Transverse colon (tissue), 4 donors: ENCODE measurements at regions not wholly inside any gene's neighbourhood (a gene's known extent, or its start where the extent isn't known, plus 50 kb on each side); places are given as distances from the start of the nearest gene placed in this dataset.

Source experiments
- DNase-seq: peaks from one replicate; pipeline ENCODE4 v3.0.0-alpha.2; 2019
- H3K27ac ChIP-seq, 4 donors: fragments of 200-600 bp; sonication (generic); 2 replicates each; pipeline ENCODE4 v1.5.1; 2016 to 2018; ENCODE audit warnings: inconsistent platforms in 4 of 4
- H3K27me3 ChIP-seq: fragments of 200-600 bp; sonication (generic); 2 replicates; pipeline ENCODE4 v1.5.1; 2017; ENCODE audit warnings: inconsistent platforms
- H3K36me3 ChIP-seq, 4 donors: fragments of 200-600 bp; sonication (generic); 2 replicates each; pipeline ENCODE4 v1.5.1; 2017 to 2019; ENCODE audit warnings: inconsistent platforms in 4 of 4
- H3K4me1 ChIP-seq, 4 donors: fragments of 200-600 bp; sonication (generic); 2 replicates each; pipeline ENCODE4 v1.5.1; 2017 to 2020; ENCODE audit warnings: inconsistent platforms in 4 of 4
- H3K4me3 ChIP-seq, 4 donors: fragments of 200-600 bp; sonication (generic); 1 replicate in 1 of 4; 2 replicates in 3 of 4; pipeline versions ENCODE4 v1.5.1 to v1.6.1; 2017 to 2019; ENCODE audit warnings: inconsistent platforms in 4 of 4
- H3K9me3 ChIP-seq, 2 donors: fragments of 200-600 bp; sonication (generic); 2 replicates each; pipeline ENCODE4 v1.5.1; 2017 to 2019; ENCODE audit warnings: inconsistent platforms in 2 of 2
- EP300 ChIP-seq: sonication (generic); formaldehyde crosslinking; IDR thresholded peaks from one replicate; pipeline ENCODE4 v1.6.1; 2017; ENCODE audit warnings: antibody characterized with exemption, low read depth
- POLR2A ChIP-seq: fragments of 450-650 bp; IDR thresholded peaks from one replicate; pipeline ENCODE4 v1.6.1; 2016; ENCODE audit warnings: antibody characterized with exemption, mild to moderate bottlenecking, moderate library complexity
- POLR2AphosphoS5 ChIP-seq, 3 donors: sonication (generic); formaldehyde crosslinking; IDR thresholded peaks; one replicate each; pipeline ENCODE4 v1.6.1; 2016; ENCODE audit warnings: antibody characterized with exemption in 3 of 3
- WGBS, 2 donors: methylation state at CpG; one replicate each; pipeline ENCODE4 v1.1.5; 2018; ENCODE audit warnings: low coverage in 1 of 2; 5-methylcytosine and 5-hydroxymethylcytosine counted together
- in situ Hi-C, 4 donors: fragments of 200-750 bp; cut with MboI; loops; one replicate each; pipeline versions ENCODE4 v1.15.0 to v1.15.1; 2017; ENCODE audit warnings: low sequenced_read_pairs in 3 of 4, low pct_ligation_motif_present in 1 of 4, low pct_unique_long_range_greater_than_20kb in 1 of 4
- intact Hi-C: fragments of 100-400 bp; cut with DNase I; formaldehyde crosslinking; loops from one replicate; pipeline ENCODE4 v1.15.1; 2023; ENCODE audit warnings: low total_unique reads
- TF ChIP-seq, protein P1 (sequence below), 5 experiments: fragments of 200-600 bp in 3 of 5; fragments of 450-650 bp in 2 of 5; sonication (generic) in 3 of 5; IDR thresholded peaks; 1 replicate in 2 of 5; 2 replicates in 3 of 5; pipeline ENCODE4 v1.5.1; 2016 to 2017; ENCODE audit warnings: antibody characterized with exemption in 5 of 5, inconsistent platforms in 3 of 5, mild to moderate bottlenecking in 2 of 5, moderate library complexity in 1 of 5

DNA sequence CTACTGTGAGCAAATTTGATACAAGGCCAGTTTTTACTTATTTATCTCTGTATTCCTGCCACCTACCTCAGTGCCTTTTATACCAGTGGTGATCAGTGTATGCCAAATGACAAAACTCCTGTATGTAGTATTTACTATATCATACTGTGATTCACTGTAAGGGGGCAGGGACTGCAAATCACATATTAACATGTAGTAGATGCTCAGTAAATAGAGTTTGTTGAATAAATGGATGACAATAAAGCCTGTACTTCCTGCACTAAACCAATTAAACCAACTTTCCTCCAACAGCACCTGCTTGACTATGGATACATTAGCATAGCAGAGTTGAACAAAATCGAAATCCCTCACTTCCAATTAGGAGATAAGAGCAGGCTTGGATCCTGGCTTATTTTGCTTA, 73.3 kb upstream of the C1orf87 start:
- 38 to 67% methylated on average over 1 of the region's 1 CpG for WGBS, 2 donors
- Histone ChIP-seq H3K27me3 (no peaks in the 10 kb centered on the region), H3K27ac (no peak overlapping the region), H3K4me3 (no peak overlapping the region), H3K9me3 (no peaks in the 10 kb centered on the region), H3K36me3 (no peaks in the 10 kb centered on the region), H3K4me1 (peaks cover 0 to 10% (median 0%) of the 10 kb centered on the region in 4 donors)
- DNase-seq = no peak
- TF ChIP-seq EP300 (no peak), POLR2AphosphoS5 (IDR thresholded peaks at IDR 0.05) (no peak), POLR2A (no peak)
- TF ChIP-seq, protein P1, sequence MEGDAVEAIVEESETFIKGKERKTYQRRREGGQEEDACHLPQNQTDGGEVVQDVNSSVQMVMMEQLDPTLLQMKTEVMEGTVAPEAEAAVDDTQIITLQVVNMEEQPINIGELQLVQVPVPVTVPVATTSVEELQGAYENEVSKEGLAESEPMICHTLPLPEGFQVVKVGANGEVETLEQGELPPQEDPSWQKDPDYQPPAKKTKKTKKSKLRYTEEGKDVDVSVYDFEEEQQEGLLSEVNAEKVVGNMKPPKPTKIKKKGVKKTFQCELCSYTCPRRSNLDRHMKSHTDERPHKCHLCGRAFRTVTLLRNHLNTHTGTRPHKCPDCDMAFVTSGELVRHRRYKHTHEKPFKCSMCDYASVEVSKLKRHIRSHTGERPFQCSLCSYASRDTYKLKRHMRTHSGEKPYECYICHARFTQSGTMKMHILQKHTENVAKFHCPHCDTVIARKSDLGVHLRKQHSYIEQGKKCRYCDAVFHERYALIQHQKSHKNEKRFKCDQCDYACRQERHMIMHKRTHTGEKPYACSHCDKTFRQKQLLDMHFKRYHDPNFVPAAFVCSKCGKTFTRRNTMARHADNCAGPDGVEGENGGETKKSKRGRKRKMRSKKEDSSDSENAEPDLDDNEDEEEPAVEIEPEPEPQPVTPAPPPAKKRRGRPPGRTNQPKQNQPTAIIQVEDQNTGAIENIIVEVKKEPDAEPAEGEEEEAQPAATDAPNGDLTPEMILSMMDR (IDR thresholded peaks at IDR 0.05) = no peak
- in situ Hi-C loops (loop anchor here in 1 of 4 donors (25.0 kb wide), 1 partner anchor 890 kb away; no protein-coding TSS in a partner anchor), intact Hi-C loops (no loop called here)

DNA sequence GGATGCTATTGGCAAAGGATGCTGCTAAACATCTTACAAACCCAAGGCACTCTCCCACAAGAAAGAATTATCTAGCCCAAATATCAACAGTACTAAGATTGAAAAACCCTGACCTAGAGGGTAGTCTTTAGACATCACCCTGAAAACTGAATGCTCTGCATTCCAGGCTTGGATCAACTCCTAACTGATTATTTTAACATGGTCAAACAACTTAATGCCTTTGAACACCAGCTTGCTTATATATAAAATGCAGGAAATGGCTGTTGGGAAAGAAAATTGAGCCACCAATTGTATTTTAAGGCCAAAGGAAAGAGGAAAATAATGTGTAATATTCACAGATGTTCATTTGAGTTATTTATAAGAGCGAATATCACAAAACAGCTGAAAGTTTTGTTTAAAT, 72.2 kb upstream of the C1orf87 start:
- H3K4me1 ChIP-seq = peaks cover 0 to 10% (median 0%) of the 10 kb centered on the region in 4 donors
- 82 to 85% methylated on average over 1 of the region's 1 CpG for WGBS, 2 donors
- TF ChIP-seq EP300 = no peak
- TF ChIP-seq POLR2AphosphoS5 (IDR thresholded peaks at IDR 0.05) = no peak
- TF ChIP-seq POLR2A = no peak
- TF ChIP-seq, protein P1 (IDR thresholded peaks at IDR 0.05) = no peak
- intact Hi-C loops (no loop called here), in situ Hi-C loops (loop anchor here in 1 of 4 donors (25.0 kb wide), 1 partner anchor 892 kb away; no protein-coding TSS in a partner anchor)
- H3K36me3 ChIP-seq = no peaks in the 10 kb centered on the region
- H3K27me3 ChIP-seq = no peaks in the 10 kb centered on the region
- DNase-seq = no peak
- no peaks in the 10 kb centered on the region for H3K9me3 ChIP-seq
- no peak overlapping the region for H3K27ac ChIP-seq
- H3K4me3 ChIP-seq = no peak overlapping the region

DNA sequence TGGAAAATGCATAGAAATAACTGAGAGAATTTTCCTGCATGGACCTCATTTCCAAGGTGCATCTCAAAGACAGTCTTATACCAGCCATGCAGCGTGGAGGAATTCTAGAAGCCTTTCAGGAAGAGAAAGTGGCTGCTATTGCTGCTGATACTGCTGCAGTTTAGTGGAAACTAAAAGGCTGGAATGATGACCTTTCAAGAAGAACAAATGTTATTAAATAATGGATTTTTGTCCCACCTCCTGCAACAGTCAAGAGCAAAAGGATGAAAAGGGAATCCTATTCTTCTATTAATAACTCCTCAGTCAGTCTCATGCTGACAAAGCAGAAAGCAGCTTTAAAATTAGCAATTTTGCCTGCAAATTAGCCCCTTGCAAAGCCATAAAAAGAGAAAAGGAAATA, 68.2 kb upstream of the C1orf87 start:
- H3K4me3 ChIP-seq = no peak overlapping the region
- H3K9me3 ChIP-seq = no peaks in the 10 kb centered on the region
- intact Hi-C loops = no loop called here
- TF ChIP-seq POLR2AphosphoS5 (IDR thresholded peaks at IDR 0.05) = no peak
- TF ChIP-seq EP300 = no peak
- no peak for TF ChIP-seq POLR2A
- TF ChIP-seq, protein P1 (IDR thresholded peaks at IDR 0.05) = no peak
- WGBS, 2 donors = 78 to 100% methylated on average over 1 of the region's 1 CpG
- no peak overlapping the region for H3K27ac ChIP-seq
- in situ Hi-C loops = loop anchor here in 1 of 4 donors (25.0 kb wide), 1 partner anchor 896 kb away; no protein-coding TSS in a partner anchor
- no peak for DNase-seq
- no peaks in the 10 kb centered on the region for H3K27me3 ChIP-seq
- H3K4me1 ChIP-seq = no peaks in the 10 kb centered on the region
- no peaks in the 10 kb centered on the region for H3K36me3 ChIP-seq

DNA sequence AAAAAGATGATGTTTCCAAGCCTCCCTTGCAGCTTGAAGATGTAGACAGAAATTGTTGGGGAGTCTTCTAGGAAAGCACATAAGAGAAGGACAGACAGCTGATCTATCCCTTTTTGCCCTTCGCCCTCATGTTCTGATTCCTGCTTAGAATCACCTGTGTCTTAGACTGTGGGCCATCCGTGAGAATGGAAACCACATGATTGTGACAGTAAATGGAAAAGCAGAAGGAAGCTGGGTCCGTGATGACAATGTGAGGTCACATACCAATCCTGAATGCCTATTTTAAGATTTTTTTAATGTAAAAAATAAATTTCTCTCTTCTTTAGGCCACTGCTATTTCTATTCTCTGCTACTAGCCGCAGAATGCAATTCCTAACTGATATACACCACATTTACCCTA, 67.7 kb upstream of the C1orf87 start:
- WGBS, 2 donors = 79 to 80% methylated on average over 2 to 4 of the region's 4 CpGs
- no peak for TF ChIP-seq POLR2A
- TF ChIP-seq, protein P1 (IDR thresholded peaks at IDR 0.05) = no peak
- TF ChIP-seq EP300 = no peak
- TF ChIP-seq POLR2AphosphoS5 (IDR thresholded peaks at IDR 0.05) = no peak
- Histone ChIP-seq H3K36me3 (no peaks in the 10 kb centered on the region), H3K9me3 (no peaks in the 10 kb centered on the region), H3K27me3 (no peaks in the 10 kb centered on the region), H3K4me3 (no peak overlapping the region), H3K4me1 (no peaks in the 10 kb centered on the region), H3K27ac (no peak overlapping the region)
- DNase-seq = no peak
- in situ Hi-C loops = loop anchor here in 1 of 4 donors (25.0 kb wide), 1 partner anchor 896 kb away; no protein-coding TSS in a partner anchor
- intact Hi-C loops = no loop called here
